Neutrophil (primary cell): ENCODE measurements at regions not wholly inside any gene's neighbourhood (a gene's known extent, or its start where the extent isn't known, plus 50 kb on each side); places are given as distances from the start of the nearest gene placed in this dataset.

Experiments used
- H3K27ac ChIP-seq: fragments of 200-600 bp; sonication (generic); 2 replicates; pipeline ENCODE4 v1.5.1; 2016; ENCODE audit warnings: mild to moderate bottlenecking, moderate library complexity
- H3K27me3 ChIP-seq: fragments of 200-600 bp; sonication (generic); 2 replicates; pipeline ENCODE4 v1.6.0; 2016; ENCODE audit warnings: mild to moderate bottlenecking
- H3K36me3 ChIP-seq: fragments of 200-600 bp; sonication (generic); 2 replicates; pipeline ENCODE4 v1.5.1; 2017
- H3K4me1 ChIP-seq, 2 experiments: fragments of 200-600 bp in 1 of 2; sonication (generic) in 1 of 2; 1 replicate in 1 of 2; 2 replicates in 1 of 2; pipeline versions ENCODE4 v1.5.1 to v1.6.1; 2013 to 2016; ENCODE audit warnings: low read depth in 1 of 2, low read length in 1 of 2, mild to moderate bottlenecking in 1 of 2, moderate library complexity in 1 of 2; ENCODE audit not compliant: control insufficient read depth in 1 of 2, insufficient read depth in 1 of 2
- H3K4me3 ChIP-seq, 2 experiments: fragments of 200-600 bp in 1 of 2; sonication (generic) in 1 of 2; 1 replicate in 1 of 2; 2 replicates in 1 of 2; pipeline ENCODE4 v1.5.1; 2013 to 2016; ENCODE audit warnings: low read depth in 1 of 2, low read length in 1 of 2, mild to moderate bottlenecking in 1 of 2, moderate library complexity in 1 of 2
- H3K9me3 ChIP-seq: fragments of 200-600 bp; sonication (generic); 2 replicates; pipeline ENCODE4 v1.5.1; 2016
- CTCF ChIP-seq: fragments of 200-600 bp; sonication (generic); IDR thresholded peaks from 2 replicates; pipeline ENCODE4 v1.5.1; 2016; ENCODE audit warnings: antibody characterized with exemption

- Histone ChIP-seq H3K36me3 (no peaks in the 10 kb centered on the region), H3K4me1 (peaks cover 23 to 43% of the 10 kb centered on the region in 2 experiments), H3K27ac (no peak overlapping the region), H3K9me3 (no peaks in the 10 kb centered on the region), H3K27me3 (no peaks in the 10 kb centered on the region), H3K4me3 (no peak overlapping the region)
- TF ChIP-seq CTCF, result no peak
These were observed 498.5 kb downstream of the INSC start for GRCh38 chr11:15613251-15613650.

GRCh38 chr11:15613789-15614188, 499.1 kb downstream of the INSC start:
- no peak for TF ChIP-seq CTCF
- Histone ChIP-seq H3K4me1 (peaks cover 23 to 43% of the 10 kb centered on the region in 2 experiments), H3K9me3 (no peaks in the 10 kb centered on the region)

GRCh38 chr11:15615398-15616096, 500.8 kb downstream of the INSC start:
- TF ChIP-seq CTCF, result no peak
- no peak overlapping the region for H3K4me3 ChIP-seq
- peaks cover 23 to 43% of the 10 kb centered on the region in 2 experiments for H3K4me1 ChIP-seq

More at GRCh38 chr11:15613789-15614188, 499.1 kb downstream of the INSC start:
- Histone ChIP-seq H3K27ac (no peak overlapping the region), H3K36me3 (no peaks in the 10 kb centered on the region), H3K27me3 (no peaks in the 10 kb centered on the region), H3K4me3 (no peak overlapping the region)

GRCh38 chr11:15616130-15617105, 501.7 kb downstream of the INSC start:
- H3K4me3 ChIP-seq, result no peak overlapping the region
- H3K9me3 ChIP-seq, result no peaks in the 10 kb centered on the region
- no peaks in the 10 kb centered on the region for H3K36me3 ChIP-seq
- peaks cover 23 to 41% of the 10 kb centered on the region in 2 experiments for H3K4me1 ChIP-seq
- TF ChIP-seq CTCF, result no peak
- no peak overlapping the region for H3K27ac ChIP-seq
- H3K27me3 ChIP-seq, result peaks cover 5% of the 10 kb centered on the region

More at GRCh38 chr11:15615398-15616096, 500.8 kb downstream of the INSC start:
- H3K27me3 ChIP-seq, result no peaks in the 10 kb centered on the region
- H3K36me3 ChIP-seq, result no peaks in the 10 kb centered on the region
- no peaks in the 10 kb centered on the region for H3K9me3 ChIP-seq
- no peak overlapping the region for H3K27ac ChIP-seq

GRCh38 chr11:15617126-15617525, 502.4 kb downstream of the INSC start:
- H3K27me3 ChIP-seq, result peaks cover 9% of the 10 kb centered on the region
- H3K27ac ChIP-seq, result no peak overlapping the region
- TF ChIP-seq CTCF, result no peak
- no peaks in the 10 kb centered on the region for H3K9me3 ChIP-seq
- no peak overlapping the region for H3K4me3 ChIP-seq
- H3K36me3 ChIP-seq, result no peaks in the 10 kb centered on the region
- H3K4me1 ChIP-seq, result peaks cover 23 to 39% of the 10 kb centered on the region in 2 experiments
